ENCODE measurements at regions not wholly inside any gene's neighbourhood (a gene's known extent, or its start where the extent isn't known, plus 50 kb on each side); places are given as distances from the start of the nearest gene placed in this dataset.
"Not testable (repeated sequence)": the region's sequence is repeated elsewhere in the genome, so short reads cannot be mapped to it uniquely, and the experiment has no call there.

DNA sequence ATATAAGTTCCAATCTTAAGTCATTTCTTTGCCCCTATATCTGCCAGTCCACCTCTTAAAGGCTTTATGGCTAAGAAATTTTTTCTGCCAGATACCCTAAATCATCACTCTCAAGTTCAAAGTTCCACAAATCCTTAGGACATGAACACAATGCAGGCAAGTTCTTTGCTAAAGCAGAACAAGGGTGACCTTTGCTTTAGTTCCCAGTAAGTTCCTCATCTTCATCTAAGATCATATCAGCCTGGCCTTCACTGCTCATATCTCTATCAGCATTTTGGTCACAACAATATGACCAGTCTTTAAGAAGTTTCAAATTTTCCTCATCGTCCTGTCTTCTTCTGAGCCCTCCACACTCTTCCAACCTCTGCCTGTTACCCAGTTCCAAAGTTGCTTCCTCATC, 402.2 kb upstream of the RUNX1 start:
- DNase-seq (ENCODE audit: low spot score) (no peak), ATAC-seq (no peak)
- intact Hi-C loops (cut with DNase I), result no loop called here

DNA sequence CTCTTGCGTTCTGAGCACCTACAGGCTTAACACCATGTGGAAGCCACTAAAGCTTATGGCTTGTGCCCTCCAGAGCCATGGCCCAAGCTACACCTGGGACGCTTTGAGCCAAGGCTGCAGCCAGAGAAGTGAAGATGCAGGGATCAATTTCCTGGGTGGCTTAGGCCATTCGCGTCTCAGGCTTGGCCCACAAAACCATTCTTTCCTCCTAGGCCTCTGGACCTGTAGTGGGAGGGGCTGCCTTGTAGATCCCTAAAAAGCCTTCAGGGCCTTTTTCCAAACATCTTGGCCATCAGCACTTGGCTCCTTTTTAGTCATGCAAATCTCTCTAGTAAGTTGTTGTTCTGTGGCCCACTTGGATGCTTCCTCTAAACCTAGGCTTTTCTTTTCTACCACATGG, 401.7 kb upstream of the RUNX1 start:
- DNase-seq (ENCODE audit: low spot score) (no peak), ATAC-seq (no peak)
- intact Hi-C loops (cut with DNase I), result no loop called here

DNA sequence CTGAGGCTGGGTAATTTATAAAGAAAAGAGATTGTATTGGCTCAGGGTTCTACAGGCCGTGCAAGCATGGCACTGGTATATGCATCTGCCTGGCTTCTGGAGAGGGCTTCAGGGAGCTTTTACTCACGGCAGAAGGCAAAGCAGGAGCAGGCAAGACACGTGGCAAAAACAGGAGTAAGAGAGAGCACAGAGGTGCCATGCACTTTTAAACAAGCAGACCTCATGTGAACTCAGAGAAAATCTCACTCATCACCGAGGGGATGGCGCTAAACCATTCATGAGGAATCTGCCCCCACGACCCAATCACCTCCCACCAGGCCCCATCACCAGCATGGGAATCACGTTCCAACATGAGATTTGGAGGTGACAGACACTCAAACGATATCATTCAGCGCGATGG, 400.7 kb upstream of the RUNX1 start:
- intact Hi-C loops (cut with DNase I), result no loop called here
- ATAC-seq (no peak), DNase-seq (ENCODE audit: low spot score) (no peak)

DNA sequence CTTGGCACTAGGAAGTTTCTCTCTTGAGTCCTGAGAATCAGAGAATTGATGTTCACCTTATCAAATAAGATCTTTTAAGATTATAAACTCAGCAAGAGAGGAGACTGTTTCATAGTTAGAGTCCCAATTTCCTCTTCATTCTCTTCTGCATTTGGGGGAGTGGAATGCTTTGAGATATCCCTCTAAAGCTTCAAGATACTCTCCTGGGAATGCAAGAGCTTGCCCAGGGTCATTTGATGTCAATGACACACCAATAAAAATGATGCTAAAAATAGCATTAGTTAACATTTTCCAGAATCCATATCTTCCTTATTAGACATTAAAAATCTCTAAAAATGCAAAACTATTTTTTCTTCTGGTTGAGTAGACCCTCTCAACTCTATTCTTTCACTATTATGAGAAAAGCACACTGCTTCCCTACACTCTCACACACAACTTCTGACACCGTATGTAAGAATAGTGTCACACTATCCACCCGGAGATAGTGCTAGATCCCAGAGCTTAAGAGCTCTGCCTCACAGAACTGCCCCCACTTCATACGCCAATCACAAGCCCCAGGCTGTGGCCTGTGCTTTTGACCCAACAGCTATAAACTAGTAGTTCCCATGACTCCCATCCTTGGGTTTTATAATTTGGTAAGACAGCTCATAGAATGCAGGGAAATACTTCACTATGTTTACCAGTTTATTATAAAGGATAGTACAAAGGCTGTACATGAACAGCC, 399.9 kb upstream of the RUNX1 start:
- intact Hi-C loops (cut with DNase I), result no loop called here

DNA sequence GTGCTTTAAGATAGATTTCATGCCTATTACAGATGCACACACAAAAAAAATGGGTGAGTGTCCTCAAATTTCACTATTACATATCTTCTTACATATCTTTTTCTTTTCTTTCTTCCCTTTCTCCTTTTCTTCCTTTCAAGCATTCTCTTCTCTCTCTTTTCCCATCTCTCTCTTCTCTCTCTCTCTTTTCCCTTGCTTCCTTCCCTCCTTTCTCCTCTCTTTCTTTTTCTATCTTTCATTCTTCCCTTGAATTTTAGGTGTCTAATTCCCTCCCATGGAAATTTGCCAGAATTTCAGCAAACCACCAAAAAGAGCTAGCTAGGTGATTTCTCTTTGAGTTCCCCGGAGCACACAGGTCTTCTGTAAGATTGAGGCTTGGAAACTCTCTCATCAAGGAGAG, 395.3 kb upstream of the RUNX1 start:
- no peak for ATAC-seq
- no peak for DNase-seq (ENCODE audit: low spot score)

More for the DNA sequence above, 399.9 kb upstream of the RUNX1 start:
- no peak for ATAC-seq
- DNase-seq (ENCODE audit: low spot score), result no peak

DNA sequence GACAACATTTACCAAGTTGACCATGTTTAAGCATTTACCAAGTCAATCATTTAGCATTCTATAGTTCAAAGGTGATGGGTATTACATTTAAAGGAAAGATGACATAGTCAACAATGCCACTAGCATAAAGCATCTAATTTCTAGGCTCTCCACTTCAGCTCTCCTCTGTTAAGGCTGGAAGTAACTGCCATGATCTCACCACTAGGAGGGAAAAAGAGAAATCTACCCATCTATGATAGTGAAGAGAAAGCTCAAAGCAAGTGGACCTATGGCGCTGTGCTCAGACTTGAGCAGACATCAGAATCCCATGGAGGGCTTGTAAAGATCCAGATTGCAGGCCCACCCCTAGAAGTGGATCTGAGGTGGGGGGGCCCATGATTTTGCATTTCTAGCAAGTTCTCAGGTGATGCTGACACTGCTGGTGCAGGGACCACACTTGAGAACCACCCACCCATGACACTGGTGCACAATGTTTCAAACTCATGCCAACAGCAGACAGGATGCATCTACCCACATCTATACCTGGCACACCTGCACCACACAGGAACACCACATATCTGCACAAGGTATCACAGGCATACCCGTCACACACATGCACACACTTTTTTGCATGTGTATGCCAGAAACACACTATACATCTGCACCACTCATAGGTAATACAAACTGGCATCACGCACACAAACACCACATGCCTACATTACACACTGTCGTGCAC, 392.9 kb upstream of the RUNX1 start:
- ATAC-seq (no peak), DNase-seq (ENCODE audit: low spot score) (no peak)
- intact Hi-C loops (cut with DNase I), result no loop called here

More for the DNA sequence above, 395.3 kb upstream of the RUNX1 start:
- intact Hi-C loops (cut with DNase I), result no loop called here

DNA sequence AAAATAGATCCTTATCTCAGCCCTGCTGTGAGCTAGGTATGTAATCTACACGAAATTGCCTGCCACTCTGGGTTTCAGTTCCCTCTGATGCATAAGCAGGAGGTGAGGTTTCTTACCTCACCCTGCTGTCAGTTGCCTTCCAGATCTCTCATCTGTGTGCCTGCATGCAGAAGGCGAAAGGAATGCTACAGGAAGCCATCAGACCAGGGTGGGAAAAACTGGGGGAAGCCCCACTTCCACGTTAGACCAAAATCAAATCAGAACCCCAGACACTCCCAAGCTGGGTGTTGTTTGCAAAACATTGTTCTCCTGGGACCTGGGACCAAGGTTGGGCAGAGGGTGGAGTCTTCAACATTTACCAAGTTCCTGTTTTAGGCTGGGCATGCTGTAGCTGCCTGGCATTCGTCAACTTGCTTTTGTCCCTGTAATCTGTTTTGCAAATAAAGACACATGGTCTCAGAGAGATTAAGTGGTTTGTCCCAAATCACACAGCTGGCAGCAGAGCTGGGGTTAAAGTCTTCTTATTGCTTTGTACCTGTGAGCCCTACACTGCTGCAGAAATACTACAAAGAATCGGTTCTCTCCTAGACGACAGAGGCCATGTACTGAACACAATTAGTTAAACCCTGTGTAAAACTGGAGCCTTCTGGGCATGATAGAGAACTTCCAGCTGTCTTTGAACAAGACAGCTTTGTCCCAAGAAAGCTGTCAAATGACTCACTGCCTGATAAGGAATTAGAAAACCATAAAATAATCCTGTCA, 389.7 kb upstream of the RUNX1 start:
- ATAC-seq, result no peak
- DNase-seq (ENCODE audit: low spot score), result no peak
- intact Hi-C loops (cut with DNase I), result no loop called here

DNA sequence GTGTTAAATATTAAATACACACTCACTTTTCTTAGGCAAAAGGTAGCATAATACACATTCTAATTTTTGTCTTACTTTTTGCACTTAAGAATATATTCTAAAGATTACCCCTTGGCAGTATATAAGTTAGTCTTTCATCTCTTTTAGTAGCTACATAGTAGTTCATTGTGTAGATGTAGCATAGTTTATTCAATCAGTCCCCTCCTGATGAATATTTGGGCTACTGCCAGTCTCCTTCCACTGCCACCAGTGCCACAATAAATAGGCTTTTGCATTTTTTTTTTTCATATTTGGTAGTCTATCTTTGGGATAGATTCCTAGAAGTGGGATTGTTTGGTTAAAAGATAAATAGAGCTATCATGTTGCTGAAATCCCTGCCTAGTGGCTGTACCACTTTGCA, 388.8 kb upstream of the RUNX1 start:
- intact Hi-C loops (cut with DNase I), result no loop called here
- DNase-seq (ENCODE audit: low spot score) (no peak), ATAC-seq (no peak)

DNA sequence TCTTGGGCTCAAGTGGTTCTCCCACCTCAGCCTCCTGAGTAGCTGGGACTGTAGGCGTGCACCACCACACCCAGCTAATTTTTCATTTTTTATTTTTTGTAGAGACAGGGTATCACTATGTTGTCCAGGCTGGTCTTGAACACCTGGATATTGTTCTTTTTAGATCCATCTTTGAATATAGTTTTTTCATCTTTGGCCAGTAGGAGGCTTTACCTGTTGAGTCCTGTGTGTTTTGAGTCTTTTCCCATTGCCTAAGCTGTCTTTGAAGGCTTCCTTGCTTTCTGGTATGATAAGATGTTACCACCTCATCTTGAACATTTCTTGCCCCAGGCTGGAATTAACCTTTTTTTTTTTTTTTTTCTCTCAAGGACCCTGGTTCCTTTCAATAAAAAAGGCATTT, 387.8 kb upstream of the RUNX1 start:
- DNase-seq (ENCODE audit: low spot score) (no peak), ATAC-seq (no peak)
- intact Hi-C loops (cut with DNase I), result no loop called here

DNA sequence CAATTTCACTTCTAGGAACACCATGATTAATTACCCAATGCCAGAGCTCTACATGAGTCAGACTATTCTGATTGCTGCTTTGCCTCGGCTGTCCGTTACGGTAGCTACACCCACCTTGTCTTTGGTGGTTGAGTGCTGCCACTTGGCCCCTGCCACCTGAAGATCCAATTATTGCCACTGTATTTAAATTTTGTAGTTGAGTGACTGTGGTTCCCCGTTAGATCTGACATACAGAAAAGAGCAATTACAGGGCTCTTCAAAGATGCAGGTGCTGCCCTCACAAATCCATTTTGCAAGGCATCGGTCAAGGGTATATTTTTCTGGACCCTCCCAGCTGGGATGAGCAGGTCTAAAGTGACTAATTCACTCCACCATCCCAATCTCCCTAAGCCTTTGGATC, 383.5 kb upstream of the RUNX1 start:
- intact Hi-C loops (cut with DNase I); DNase-seq (ENCODE audit: low spot score); ATAC-seq: not testable (repeated sequence)

DNA sequence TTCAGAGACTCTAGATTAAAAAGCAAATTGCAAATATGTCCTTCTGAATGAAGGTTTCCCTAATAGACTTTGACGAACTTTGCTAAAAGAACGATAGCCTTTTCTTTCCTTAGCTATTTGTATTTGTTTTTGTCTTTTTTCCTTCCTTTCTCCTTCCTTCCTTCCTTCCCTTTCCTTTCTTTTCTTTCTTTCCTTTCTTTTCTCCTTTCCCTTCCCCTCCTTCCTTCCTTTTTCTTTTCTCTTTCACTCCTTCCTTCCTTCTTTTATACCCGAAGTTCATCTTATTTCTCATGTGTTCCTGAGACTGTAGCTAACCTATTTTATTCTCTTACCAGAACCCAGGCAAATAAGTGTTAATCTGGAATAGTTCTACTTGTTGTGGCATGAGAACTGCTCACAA, 381.2 kb upstream of the RUNX1 start:
- no peak for DNase-seq (ENCODE audit: low spot score)
- intact Hi-C loops (cut with DNase I), result no loop called here

DNA sequence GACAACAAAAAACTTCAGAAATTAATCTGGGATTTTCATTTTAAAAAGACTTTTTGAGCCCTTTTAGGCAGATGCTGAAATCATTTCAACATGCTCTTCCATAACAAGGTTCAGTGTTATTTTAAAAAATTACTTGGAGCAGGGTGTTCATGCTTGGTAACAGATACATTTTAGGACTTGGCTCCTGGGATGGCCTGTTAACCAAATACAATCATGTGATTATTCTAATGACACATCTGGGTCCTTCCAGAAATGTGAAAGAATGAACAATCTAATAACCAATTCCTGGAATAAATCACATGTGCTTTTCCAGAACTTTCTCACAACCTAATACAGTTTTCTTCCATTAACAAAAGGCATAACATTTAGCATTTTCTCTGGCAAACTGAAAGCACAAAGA, 379.8 kb upstream of the RUNX1 start:
- DNase-seq (ENCODE audit: low spot score) (no peak), ATAC-seq (peak; percentile 90)
- intact Hi-C loops (cut with DNase I), result no loop called here

More for the DNA sequence above, 381.2 kb upstream of the RUNX1 start:
- no peak for ATAC-seq

DNA sequence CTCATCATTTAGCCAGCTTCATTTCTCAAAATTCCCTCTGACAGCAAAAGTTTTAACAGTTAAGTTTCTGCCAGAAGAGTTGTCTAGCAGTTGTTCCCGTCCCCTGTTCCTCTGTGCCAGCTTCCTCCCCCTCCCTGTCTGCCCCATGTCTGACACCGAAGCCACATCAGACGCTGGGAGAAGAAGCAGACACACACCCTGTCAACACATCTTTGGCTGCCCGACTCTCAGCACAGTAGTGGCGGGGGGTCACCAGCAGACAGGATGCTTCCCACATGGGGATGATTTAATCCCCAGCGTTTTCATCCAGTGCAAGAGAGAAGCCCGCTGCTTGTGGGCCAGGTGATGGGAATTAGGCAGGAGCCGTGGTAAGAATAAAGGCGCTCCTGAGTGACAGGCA, 379.4 kb upstream of the RUNX1 start:
- DNase-seq (ENCODE audit: low spot score) (peak; percentile 65), ATAC-seq (peak; percentile 74)
- intact Hi-C loops (cut with DNase I), result no loop called here

DNA sequence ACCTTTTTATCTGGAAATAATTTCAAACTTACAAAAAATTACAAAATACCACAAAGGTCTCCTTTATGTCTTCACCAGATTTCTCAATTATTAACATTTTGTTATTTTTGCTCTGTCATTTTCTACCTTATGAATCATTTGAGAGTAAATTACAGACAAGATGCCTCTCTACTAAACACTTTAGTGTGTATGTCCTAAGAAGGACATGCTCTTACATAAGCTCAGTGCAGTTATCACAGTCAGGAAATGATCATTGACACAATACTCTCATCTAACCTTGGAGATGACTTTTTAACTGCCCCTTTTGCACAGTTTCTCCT, 378.9 kb upstream of the RUNX1 start:
- intact Hi-C loops (cut with DNase I), result no loop called here

DNA sequence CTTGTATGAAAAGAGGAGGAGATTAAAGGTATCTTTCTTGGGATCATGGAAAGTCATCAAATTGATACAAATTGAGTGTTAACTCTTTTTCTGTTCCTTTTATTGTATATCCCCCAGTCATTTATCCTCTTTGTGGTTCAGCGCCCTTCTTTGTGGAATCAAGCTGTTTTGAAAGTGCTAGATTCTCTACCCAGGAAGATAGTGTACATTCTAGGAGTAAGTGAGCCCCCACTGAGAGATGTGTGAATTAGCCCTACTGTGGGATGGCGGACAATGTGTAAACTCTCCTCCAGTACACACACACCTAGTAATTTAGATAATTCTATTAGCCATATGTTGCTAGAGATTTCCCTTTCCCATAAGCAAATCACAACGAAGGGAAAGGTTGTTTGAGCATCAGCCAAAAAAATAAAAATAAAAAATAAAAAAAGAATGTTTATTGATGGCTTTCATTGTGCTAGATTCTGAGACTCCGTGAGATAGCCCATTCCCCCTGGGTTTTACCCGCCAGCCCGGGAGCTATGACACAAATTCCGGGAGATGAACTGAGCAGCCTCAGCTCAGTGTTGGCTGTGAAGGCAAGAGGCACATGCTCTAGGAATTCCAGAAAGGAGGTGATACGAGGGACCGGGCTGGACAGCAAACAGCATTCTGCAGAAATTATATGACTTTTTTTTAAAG, 378.4 kb upstream of the RUNX1 start:
- intact Hi-C loops (cut with DNase I), result no loop called here
- DNase-seq (ENCODE audit: low spot score) (peak; percentile 62), ATAC-seq (peak; percentile 62)

More for the DNA sequence above, 378.9 kb upstream of the RUNX1 start:
- no peak for DNase-seq (ENCODE audit: low spot score)
- ATAC-seq, result peak; percentile 65

DNA sequence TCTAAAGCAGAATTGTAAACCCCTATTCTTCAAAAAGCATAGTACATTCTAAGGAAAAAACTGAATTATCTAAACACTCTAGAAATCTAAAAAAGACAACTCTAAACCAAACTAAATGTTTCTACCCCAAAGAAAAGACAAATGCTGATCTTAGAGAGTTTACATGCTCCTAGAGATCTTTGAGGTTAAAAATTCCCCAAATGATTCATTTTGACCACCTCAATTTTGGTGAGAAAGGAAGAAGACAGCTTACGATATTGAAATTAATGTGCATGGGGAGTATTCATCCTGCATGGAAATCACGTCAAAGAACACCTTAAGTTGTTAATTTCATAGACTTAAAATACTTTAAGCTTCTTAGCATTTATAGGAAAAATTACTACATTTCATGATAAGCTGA, 377.8 kb upstream of the RUNX1 start:
- ATAC-seq, result no peak
- no peak for DNase-seq (ENCODE audit: low spot score)
- intact Hi-C loops (cut with DNase I), result no loop called here

DNA sequence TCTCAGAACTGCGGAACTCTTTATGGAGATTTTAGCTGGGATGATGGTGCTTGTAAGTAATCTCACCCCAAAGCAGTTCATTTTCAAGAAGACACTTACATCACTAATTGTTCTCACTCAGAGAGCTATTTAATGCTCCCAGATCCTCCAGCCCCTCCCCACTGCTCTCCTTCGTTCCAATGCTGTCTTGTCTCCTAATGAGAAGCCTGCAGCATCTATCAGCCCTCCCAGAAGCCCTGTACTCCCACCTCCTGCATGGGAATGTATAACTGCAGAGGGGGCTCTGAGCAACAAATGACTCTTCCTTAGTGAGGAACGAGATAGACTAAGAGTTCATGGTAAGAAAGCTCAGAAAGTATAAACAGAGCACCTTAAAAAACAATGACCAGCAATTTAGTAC, 377.4 kb upstream of the RUNX1 start:
- intact Hi-C loops (cut with DNase I), result no loop called here

DNA sequence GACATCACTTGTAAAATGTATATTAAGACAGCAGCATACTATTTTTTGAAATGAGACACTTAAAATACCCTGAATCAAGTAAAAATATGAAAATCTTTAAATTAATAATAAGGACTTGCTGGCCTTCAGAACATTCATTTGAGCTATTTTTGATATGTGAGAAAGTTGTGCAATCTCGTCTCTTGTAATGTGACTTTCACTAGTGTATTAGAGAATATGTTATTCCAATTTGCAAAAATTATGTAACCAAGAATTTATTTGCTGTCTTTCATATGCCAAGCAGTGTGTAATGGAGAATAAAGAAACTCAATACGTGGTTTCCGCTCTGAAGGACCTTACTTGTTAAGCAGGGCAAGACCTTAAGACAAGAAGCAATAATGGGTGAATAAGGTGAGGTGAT, 375.0 kb upstream of the RUNX1 start:
- intact Hi-C loops (cut with DNase I), result loop anchor here (5.0 kb wide), 1 partner anchor 518 kb away; no protein-coding TSS in a partner anchor
- ATAC-seq, result peak; percentile 68

More for the DNA sequence above, 377.4 kb upstream of the RUNX1 start:
- no peak for DNase-seq (ENCODE audit: low spot score)
- no peak for ATAC-seq

DNA sequence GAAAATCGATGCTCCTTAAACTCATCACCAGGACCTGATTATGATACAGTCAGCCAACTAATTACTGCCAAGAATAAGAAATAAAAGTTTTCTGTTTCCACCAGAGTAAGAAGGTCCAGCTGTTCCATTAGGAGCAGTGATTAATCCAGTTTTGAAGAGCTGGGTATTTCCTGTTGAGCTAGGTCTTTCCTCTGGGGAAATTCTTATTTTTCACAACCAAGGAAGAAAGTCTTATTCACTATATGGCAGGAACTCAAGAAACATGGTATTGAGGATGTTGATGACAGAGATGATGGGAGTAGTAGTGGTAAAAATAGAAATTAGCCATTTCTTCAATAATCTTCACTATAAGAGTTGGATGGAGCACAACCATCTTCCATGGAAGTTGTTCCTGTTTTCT, 374.6 kb upstream of the RUNX1 start:
- peak; percentile 36 for ATAC-seq

More for the DNA sequence above, 375.0 kb upstream of the RUNX1 start:
- DNase-seq (ENCODE audit: low spot score), result no peak

More for the DNA sequence above, 374.6 kb upstream of the RUNX1 start:
- DNase-seq (ENCODE audit: low spot score), result no peak
- intact Hi-C loops (cut with DNase I), result loop anchor here (5.0 kb wide), 1 partner anchor 519 kb away; no protein-coding TSS in a partner anchor
